ENCODE measurements at regions not wholly inside any gene's neighbourhood (a gene's known extent, or its start where the extent isn't known, plus 50 kb on each side); places are given as distances from the start of the nearest gene placed in this dataset.

DNA sequence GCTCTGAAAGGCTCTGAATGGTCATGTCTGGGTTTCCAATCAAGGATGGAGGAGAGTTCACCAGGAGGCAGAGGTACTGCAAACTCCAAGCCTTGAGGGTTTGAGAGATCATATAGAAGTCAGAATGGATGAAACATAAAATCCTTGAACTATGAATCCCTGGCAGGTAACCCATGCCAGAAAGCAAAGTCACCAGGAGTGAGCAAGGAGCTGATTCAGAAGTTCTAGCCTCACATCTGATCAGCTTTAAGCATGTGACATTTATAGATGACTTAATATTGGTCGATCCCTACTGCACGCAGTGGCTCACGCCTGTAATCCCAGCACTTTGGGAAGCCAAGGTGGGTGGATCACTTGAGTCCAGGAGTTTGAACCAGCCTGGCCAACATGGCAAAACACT, 126.1 kb upstream of the MED13L start (continued):
- TF ChIP-seq ZNF687 (CRISPR knock-in tag; IDR thresholded peaks at IDR 0.05) (no peak), ZNF503 (CRISPR knock-in tag; IDR thresholded peaks at IDR 0.05) (no peak), ZSCAN20 (CRISPR knock-in tag; IDR thresholded peaks at IDR 0.05; ENCODE audit: borderline replicate concordance) (no peak)
- TF ChIP-seq, protein P1, sequence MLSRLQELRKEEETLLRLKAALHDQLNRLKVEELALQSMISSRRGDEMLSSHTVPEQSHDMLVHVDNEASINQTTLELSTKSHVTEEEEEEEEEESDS (CRISPR knock-in tag; IDR thresholded peaks at IDR 0.05; ENCODE audit: borderline replicate concordance) = no peak

- H3K4me1 ChIP-seq (ENCODE audit: insufficient read depth, low read length) = peaks cover 24% of the 10 kb centered on the region
- H3K27me3 ChIP-seq (ENCODE audit: control insufficient read depth in 1 of 2, insufficient read depth in 2 of 2, low read length in 2 of 2) = peaks cover 0 to 3% of the 10 kb centered on the region in 2 experiments; a peak in 1 of 5 replicates
- H3K9ac ChIP-seq (ENCODE audit: insufficient read depth, low read depth, low read length) = no peak overlapping the region
- H3K4me2 ChIP-seq (ENCODE audit: low read depth, low read length) = no peak overlapping the region
- no peaks in the 10 kb centered on the region for H3K36me3 ChIP-seq (replicated peaks in 1 of 2; ENCODE audit: control insufficient read depth in 1 of 2, insufficient read depth in 2 of 2, low read length in 2 of 2)
- no TSS peak for BruUV-seq (replicated peaks)
- in situ Hi-C loops (cut with HindIII; ENCODE audit: extremely low pct_ligation_motif_present, low pct_unique_long_range_greater_than_20kb) (no loop called here), intact Hi-C loops (cut with micrococcal nuclease; ENCODE audit: unreplicated experiment) (no loop called here)
- H3K9me3 ChIP-seq (ENCODE audit: low read length) = no peaks in the 10 kb centered on the region
- CTCF ChIA-PET (ENCODE audit: low intra/inter-chr PET ratio, low total read pairs) = no interaction called here
- H3K79me2 ChIP-seq (ENCODE audit: insufficient read depth, low read length) = no peaks in the 10 kb centered on the region
- no peak overlapping the region for H3K27ac ChIP-seq (ENCODE audit: extremely low read length, insufficient read depth, low read length)
- no peaks in the 10 kb centered on the region for H4K20me1 ChIP-seq (ENCODE audit: insufficient read depth, low read length)
- FAIRE-seq (no peak), ATAC-seq (no peak), DNase-seq (ENCODE audit: low spot score) (no peak)
- no peak for TF ChIP-seq ZNF749 (CRISPR knock-in tag; IDR thresholded peaks at IDR 0.05; ENCODE audit: borderline replicate concordance)
- no peak overlapping the region for H3K4me3 ChIP-seq (replicated peaks in 1 of 3; ENCODE audit: insufficient read depth in 1 of 3, low read depth in 2 of 3, low read length in 3 of 3)
- 67% methylated on average over 14 of the region's 14 CpGs for WGBS (ENCODE audit: low lambda C conversion rate)
- POLR2A ChIA-PET = no interaction called here
- no peak overlapping the region for H2AFZ ChIP-seq (ENCODE audit: low read length)
Measured at GRCh38 chr12:116404247-116404646, 126.8 kb upstream of the MED13L start.
